Activated T-helper 17 cell treated with anti-CD3 and anti-CD28 coated beads, Interleukin-2, amount 50 U/mL, for 72 hours (primary cell): ENCODE measurements at regions not wholly inside any gene's neighbourhood (a gene's known extent, or its start where the extent isn't known, plus 50 kb on each side); places are given as distances from the start of the nearest gene placed in this dataset.

Source experiments
- ATAC-seq: fragments of 150-1000 bp; cut with Tn5 transposase; replicated peaks from 2 replicates; pipeline ENCODE4 v1.10.0; 2021; ENCODE audit warnings: mild to moderate bottlenecking, moderate library complexity
- H3K27ac Mint-ChIP-seq: one replicate; pipeline ENCODE4 v1.8.0; 2022; ENCODE audit warnings: mixed read lengths
- H3K27me3 Mint-ChIP-seq: one replicate; pipeline ENCODE4 v1.8.0; 2022; ENCODE audit warnings: mixed read lengths
- H3K36me3 Mint-ChIP-seq: one replicate; pipeline ENCODE4 v1.8.0; 2022; ENCODE audit warnings: low read depth, mild to moderate bottlenecking, mixed read lengths
- H3K4me1 Mint-ChIP-seq: one replicate; pipeline ENCODE4 v1.8.0; 2022; ENCODE audit warnings: mixed read lengths
- H3K4me3 Mint-ChIP-seq: one replicate; pipeline ENCODE4 v1.8.0; 2022; ENCODE audit warnings: mild to moderate bottlenecking, mixed read lengths
- H3K9me3 Mint-ChIP-seq: one replicate; pipeline ENCODE4 v1.8.0; 2022; ENCODE audit warnings: mixed read lengths

DNA sequence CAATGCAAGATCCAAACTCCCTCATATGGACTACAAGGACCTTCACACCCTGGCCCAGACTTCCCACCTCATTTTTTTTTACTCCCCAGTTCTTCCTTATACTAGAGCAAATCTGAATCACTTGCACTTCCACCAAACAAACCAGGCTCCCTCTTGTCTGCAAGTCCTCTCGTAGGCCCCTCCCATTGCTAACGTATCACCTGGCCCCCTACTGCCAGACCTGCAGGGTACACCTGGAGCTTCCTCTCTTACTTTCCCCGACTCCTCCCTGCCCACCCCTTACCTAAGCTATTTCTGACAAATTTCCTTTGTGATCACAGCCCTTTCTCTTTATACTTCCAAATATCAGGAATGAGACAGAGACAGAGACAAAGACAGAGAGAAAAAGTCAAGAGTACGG lies 463.9 kb downstream of the GALC start:
- Mint-ChIP-seq H3K27me3 (no peaks in the 10 kb centered on the region), H3K36me3 (no peaks in the 10 kb centered on the region), H3K4me3 (no peak overlapping the region), H3K27ac (no peak overlapping the region), H3K4me1 (no peaks in the 10 kb centered on the region), H3K9me3 (no peaks in the 10 kb centered on the region)
- no peak for ATAC-seq

DNA sequence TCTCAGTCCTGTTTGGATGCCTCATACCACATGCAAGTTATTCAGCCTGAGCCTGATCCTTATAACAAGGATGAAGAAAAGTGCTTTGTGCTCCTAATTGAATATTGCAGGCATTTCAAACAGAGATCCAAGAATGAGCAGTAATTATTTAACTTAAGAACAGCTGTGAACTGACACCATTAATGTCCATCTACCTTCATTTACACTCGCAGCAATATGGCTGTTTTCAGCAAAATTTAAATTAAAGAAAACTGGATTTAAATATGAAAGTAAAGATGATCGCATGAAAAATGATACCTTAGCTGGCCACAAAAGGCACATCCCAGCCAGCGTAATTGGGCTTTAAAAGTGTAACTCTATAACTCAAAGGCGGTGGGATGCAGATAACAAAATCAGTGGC lies 466.3 kb downstream of the GALC start:
- no peaks in the 10 kb centered on the region for H3K9me3 Mint-ChIP-seq
- no peak for ATAC-seq
- H3K4me3 Mint-ChIP-seq = no peak overlapping the region
- H3K4me1 Mint-ChIP-seq = no peaks in the 10 kb centered on the region
- no peaks in the 10 kb centered on the region for H3K27me3 Mint-ChIP-seq
- H3K36me3 Mint-ChIP-seq = no peaks in the 10 kb centered on the region
- no peak overlapping the region for H3K27ac Mint-ChIP-seq

DNA sequence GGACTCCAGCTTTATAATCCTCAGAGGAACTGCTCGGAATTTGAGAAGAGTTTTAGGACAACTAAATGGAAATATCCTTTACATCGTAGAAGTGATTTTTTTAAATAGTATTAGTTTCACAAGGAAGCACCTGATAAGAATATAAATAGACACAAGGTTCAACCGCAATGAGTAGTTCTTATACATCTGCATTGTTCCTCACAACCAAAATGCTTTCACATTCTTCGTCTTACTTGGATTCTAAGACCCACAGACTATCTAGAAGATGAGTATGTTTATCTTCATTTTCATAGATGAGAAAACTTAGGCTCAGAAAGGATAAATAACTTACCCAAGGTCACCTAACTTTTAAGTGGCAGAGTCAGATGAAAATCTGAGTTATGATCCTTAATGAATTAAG lies 469.0 kb downstream of the GALC start:
- Mint-ChIP-seq H3K36me3 (no peaks in the 10 kb centered on the region), H3K9me3 (no peaks in the 10 kb centered on the region), H3K27me3 (no peaks in the 10 kb centered on the region), H3K4me3 (no peak overlapping the region), H3K27ac (no peak overlapping the region), H3K4me1 (no peaks in the 10 kb centered on the region)
- no peak for ATAC-seq

DNA sequence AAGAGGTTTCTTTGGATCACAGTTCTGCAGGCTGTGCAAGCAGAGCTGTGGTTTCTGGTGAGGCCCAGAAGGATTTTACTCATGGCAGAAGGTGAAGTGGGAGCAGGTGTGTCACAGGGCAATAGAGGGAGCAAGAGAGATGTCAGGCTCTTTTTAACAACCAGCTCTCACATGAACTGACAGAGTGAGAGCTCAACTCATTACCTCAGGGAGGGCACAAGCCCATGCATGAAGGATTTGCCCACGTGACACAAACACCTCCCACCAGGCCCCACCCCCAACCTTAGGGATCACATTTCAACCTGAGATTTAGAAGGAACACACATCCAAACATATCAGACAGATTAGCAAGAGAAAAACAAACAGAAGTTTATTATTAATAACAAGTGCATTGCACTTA lies 470.4 kb downstream of the GALC start:
- no peak for ATAC-seq
- Mint-ChIP-seq H3K4me3 (no peak overlapping the region), H3K36me3 (no peaks in the 10 kb centered on the region), H3K9me3 (no peaks in the 10 kb centered on the region), H3K27me3 (no peaks in the 10 kb centered on the region), H3K4me1 (no peaks in the 10 kb centered on the region), H3K27ac (no peak overlapping the region)

DNA sequence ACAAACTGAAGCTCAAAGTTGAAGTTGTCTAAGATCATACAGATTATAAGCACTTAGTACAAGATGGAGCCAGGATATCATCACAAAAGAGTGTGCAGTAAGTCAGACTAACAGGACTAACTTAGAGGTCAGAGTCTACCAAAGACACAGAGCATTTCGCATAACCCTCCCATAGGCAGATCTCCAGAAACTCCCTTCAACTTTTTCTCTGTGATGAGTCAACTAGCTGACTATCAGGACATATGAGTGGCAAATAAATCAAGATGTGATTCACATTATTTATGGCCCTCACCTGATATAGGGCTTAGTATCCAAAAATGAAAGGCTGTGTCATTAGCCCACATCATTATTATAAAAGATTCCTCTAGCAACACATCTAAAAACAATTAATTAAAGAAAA lies 484.6 kb downstream of the GALC start:
- H3K27me3 Mint-ChIP-seq = no peaks in the 10 kb centered on the region
- no peak overlapping the region for H3K27ac Mint-ChIP-seq
- no peak for ATAC-seq

DNA sequence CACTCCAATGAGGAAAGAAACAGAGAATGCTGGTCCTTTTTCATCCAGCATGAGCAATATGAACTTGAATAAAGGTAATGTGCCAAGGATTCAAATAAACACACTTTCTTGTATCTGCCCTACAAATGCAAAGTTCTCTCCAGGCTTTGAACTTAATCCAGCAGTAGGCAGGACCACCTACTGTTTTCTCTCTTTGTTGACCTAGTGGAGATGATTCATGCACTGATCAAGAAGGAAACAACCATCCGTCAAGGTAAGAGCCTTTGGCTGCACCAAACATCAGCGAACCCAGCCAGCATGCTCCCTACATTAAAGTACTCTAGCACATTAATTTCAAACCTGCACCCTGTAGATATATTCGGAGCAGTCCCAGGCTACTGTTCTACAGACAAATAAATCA lies 489.3 kb downstream of the GALC start:
- Mint-ChIP-seq H3K27me3 (no peaks in the 10 kb centered on the region), H3K27ac (no peak overlapping the region), H3K4me3 (no peak overlapping the region), H3K4me1 (no peaks in the 10 kb centered on the region), H3K36me3 (no peaks in the 10 kb centered on the region), H3K9me3 (peaks cover 3% of the 10 kb centered on the region)
- no peak for ATAC-seq

More for the DNA sequence above, 484.6 kb downstream of the GALC start:
- Mint-ChIP-seq H3K4me3 (no peak overlapping the region), H3K36me3 (no peaks in the 10 kb centered on the region), H3K9me3 (peaks cover 14% of the 10 kb centered on the region), H3K4me1 (no peaks in the 10 kb centered on the region)

DNA sequence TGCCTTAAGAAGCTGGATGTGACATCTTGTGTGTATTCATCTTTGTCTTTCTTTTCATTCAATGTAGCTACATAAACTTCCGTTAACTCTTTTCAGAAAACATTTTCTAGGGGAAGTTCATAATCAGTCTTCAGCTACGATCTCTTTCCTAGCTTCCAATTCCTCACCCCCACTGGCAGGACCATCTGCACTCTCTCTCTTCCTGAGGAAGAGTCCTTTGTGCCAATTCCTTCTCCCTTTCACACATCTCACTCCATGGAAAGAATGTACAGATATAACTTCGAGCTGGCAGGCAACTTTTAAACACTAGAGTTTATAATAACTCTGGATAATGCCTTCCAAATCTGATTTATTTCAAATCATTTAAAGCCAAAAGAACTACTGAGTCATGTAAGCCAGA lies 495.7 kb downstream of the GALC start:
- Mint-ChIP-seq H3K36me3 (no peaks in the 10 kb centered on the region), H3K4me1 (no peaks in the 10 kb centered on the region), H3K27me3 (no peaks in the 10 kb centered on the region), H3K4me3 (no peak overlapping the region), H3K9me3 (peaks cover 9% of the 10 kb centered on the region), H3K27ac (no peak overlapping the region)
- ATAC-seq = no peak

DNA sequence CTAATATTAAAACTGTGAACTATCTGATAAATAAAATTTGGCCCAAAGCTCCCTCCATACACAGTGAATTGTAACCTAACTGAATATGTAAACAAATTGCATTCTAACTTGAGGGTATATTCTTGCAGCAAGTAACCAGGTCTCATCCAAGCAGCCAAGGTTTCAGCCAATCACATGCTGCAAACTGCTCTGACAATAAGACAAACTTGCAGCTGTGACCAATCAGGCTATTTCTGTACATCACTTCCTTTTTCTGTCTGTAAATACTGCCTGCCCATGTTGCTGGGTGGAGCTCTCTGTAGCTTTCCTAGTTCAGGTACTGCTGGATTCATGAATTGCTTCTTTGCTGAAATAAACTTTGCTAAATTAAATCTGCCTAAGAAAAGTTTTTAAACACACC lies 499.0 kb downstream of the GALC start:
- no peaks in the 10 kb centered on the region for H3K27me3 Mint-ChIP-seq
- no peak overlapping the region for H3K4me3 Mint-ChIP-seq
- no peaks in the 10 kb centered on the region for H3K4me1 Mint-ChIP-seq
- no peak overlapping the region for H3K27ac Mint-ChIP-seq
- no peaks in the 10 kb centered on the region for H3K36me3 Mint-ChIP-seq
- H3K9me3 Mint-ChIP-seq = peaks cover 12% of the 10 kb centered on the region
- no peak for ATAC-seq

DNA sequence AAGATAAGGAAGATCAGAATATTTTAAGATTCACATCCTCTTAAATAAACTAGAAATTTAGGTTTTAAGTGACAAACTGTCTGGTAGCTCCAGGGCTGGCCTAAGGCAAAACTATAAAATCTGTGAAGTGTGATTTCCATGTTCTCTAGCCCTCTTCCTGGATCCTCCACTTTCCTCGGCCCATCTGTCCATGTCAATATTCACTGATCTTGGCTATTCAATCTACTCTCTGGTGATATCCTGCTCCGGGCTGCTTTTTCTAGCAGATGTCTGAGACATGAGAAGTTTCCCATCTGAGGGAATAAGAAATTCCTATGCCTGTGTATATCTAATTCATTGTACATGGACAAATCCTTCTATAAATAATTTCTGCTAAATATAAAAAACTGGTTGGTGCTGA lies 500.4 kb downstream of the GALC start:
- Mint-ChIP-seq H3K4me1 (no peaks in the 10 kb centered on the region), H3K27me3 (no peaks in the 10 kb centered on the region), H3K4me3 (no peak overlapping the region), H3K27ac (no peak overlapping the region), H3K36me3 (no peaks in the 10 kb centered on the region), H3K9me3 (peaks cover 12% of the 10 kb centered on the region)
- no peak for ATAC-seq

DNA sequence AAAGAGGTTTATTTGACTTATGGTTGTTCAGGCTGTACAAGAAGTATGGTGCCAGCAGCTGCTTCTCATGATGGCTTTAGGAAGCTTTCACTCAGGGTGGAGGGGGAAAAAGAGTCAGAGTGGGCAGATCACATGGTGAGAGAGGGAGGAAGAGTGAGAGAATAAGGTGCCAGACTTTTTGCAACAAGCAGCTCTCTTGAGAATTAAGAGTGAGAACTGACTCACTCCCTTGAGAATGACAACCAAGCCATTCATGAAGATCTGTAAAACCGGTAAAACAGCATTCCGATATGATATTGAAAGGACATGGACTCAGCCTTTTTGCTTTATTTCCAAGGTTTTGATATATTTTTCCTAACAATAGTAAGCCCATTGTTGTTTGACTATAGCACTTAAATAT lies 501.2 kb downstream of the GALC start:
- no peak for ATAC-seq

DNA sequence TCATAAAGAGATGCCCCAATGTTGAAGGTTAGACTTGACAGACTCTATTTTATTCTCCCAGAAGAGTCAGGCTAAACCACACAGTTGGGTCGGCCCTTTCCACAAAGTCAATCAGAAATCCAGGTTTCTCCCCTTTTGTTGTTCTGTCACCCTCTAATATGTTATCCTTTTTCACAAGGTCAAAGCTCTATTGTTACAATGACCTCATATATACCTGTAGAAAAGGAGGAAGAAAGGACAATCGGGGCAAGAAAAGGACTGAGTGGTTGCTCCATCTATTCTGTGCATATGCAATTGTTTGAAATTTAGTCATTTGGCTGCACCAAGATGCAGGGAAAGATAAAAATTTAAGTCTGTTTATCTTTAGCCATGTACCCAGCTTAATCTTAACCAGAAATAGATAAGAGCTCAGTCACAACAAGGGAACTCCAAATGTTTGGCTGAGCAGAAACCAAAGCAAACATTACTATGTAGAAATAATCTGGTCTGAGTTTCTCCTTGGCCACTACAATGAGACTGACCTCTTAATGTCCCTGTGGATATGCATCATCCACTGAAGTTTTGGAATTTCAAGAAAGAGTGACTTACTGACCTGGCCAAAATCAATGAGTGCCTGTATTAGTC lies 503.7 kb downstream of the GALC start:
- no peaks in the 10 kb centered on the region for H3K36me3 Mint-ChIP-seq
- no peaks in the 10 kb centered on the region for H3K4me1 Mint-ChIP-seq
- H3K27ac Mint-ChIP-seq = no peak overlapping the region
- H3K9me3 Mint-ChIP-seq = peaks cover 13% of the 10 kb centered on the region
- no peak for ATAC-seq
- H3K27me3 Mint-ChIP-seq = no peaks in the 10 kb centered on the region
- H3K4me3 Mint-ChIP-seq = no peak overlapping the region

More for the DNA sequence above, 501.2 kb downstream of the GALC start:
- Mint-ChIP-seq H3K4me1 (no peaks in the 10 kb centered on the region), H3K27ac (no peak overlapping the region), H3K36me3 (no peaks in the 10 kb centered on the region), H3K27me3 (no peaks in the 10 kb centered on the region), H3K9me3 (peaks cover 6% of the 10 kb centered on the region), H3K4me3 (no peak overlapping the region)

DNA sequence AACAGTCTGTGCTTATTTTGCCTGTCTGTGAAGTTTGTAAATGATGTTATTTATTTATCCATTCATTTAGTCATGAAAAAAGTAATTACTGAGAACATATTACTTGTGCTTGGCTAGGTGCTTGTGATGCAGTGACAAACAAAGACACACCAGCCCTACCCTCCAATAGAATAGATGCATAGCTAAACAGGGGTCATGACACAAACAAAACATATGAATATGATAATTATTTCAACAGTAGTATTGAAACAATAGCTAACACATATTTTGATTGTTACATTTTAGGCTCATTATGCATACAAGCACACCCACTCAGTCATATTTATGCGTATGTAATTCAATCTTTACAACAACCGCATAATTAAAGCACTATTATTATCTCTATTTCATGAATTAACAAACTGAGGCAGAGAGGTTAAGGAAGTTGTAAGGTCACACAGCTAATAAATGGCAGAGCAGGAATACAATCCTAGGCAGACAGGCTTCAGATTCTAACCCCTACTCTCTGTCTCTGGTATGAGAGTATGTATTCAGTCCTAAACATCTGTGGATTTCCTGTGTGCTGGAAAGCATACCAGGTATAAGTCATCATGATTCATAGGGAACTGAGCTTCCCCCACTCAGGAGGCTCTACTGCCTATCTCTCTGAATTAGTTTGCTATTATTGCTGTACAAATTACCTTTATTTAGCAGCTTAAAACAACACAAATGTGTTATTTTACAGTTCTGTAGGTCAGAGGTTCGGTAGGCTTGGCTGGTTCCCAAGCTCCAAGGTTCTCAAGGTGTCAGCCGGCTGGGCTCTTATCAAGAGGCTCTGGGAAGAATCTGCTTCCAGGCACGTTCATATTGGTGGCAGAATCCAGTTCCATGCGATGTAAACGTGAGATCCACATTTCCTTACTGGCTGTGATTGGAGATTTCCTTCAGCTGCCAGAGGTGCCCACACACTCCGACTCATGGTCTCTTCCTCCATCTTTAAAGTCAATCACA lies 509.4 kb downstream of the GALC start:
- Mint-ChIP-seq H3K27ac (no peak overlapping the region), H3K4me1 (no peaks in the 10 kb centered on the region), H3K27me3 (no peaks in the 10 kb centered on the region), H3K4me3 (no peak overlapping the region), H3K9me3 (peaks cover 17% of the 10 kb centered on the region), H3K36me3 (no peaks in the 10 kb centered on the region)
- ATAC-seq = no peak

DNA sequence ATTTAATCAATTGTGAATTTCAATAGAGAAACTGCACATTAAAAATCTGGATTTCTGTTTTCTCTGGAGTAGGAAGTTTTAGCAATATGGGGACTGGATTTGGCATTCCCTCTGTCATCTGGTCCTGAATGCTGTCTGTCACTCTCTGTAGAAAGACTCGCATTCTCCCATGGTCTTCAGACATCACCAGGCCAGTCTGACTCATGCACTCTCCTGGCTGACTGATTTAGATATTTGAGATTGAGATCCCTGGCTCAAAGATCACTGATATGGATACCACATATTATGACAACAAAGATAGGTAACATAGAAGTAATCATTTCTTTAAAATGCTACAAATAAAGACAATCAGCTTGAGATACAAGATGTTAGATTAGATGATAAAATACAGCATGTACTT lies 524.5 kb downstream of the GALC start:
- Mint-ChIP-seq H3K4me1 (no peaks in the 10 kb centered on the region), H3K27me3 (no peaks in the 10 kb centered on the region), H3K36me3 (no peaks in the 10 kb centered on the region), H3K9me3 (peaks cover 11% of the 10 kb centered on the region), H3K27ac (no peak overlapping the region), H3K4me3 (no peak overlapping the region)
- ATAC-seq = no peak

DNA sequence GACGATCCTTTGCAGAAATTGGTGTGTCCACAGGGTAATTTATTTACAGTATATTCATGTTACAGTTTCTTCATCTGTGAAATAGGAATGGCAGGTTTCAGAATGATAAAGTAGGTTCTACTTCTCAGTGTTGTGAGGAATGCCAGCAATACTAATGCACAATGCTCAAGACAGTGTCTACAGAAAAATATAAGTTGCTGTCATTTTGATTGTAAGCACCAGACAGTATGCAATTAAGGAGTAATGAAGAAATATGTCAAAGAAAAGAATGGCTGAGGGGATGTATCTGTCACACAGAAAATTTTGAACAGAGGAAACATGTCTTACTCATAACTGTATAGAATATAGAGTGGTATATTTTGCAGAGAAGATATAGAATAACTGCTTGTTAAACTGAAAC lies 525.4 kb downstream of the GALC start:
- no peak for ATAC-seq
- Mint-ChIP-seq H3K9me3 (peaks cover 11% of the 10 kb centered on the region), H3K27ac (no peak overlapping the region), H3K27me3 (no peaks in the 10 kb centered on the region), H3K36me3 (no peaks in the 10 kb centered on the region), H3K4me3 (no peak overlapping the region), H3K4me1 (no peaks in the 10 kb centered on the region)

DNA sequence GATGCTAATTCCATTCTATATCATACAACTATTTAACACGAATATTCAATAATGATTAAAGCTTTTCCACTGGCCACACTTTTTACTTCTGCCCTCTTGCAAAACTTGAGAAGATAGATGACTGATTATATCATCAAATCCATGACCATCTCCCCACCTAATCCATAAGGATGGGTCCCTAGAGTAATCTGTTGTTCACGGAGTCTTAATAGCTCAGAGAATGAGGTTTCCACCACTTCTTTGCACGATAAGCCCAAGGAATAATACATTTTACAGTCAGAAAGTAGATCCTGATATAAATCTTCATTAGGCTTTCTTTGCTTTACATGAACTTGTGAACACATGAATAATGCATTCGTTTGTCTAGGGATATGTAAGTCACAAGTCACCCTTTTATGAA lies 527.2 kb downstream of the GALC start:
- Mint-ChIP-seq H3K27me3 (no peaks in the 10 kb centered on the region), H3K27ac (no peak overlapping the region), H3K9me3 (peaks cover 11% of the 10 kb centered on the region), H3K36me3 (no peaks in the 10 kb centered on the region), H3K4me1 (no peaks in the 10 kb centered on the region), H3K4me3 (no peak overlapping the region)
- ATAC-seq = no peak
